ENCODE measurements at regions not wholly inside any gene's neighbourhood (a gene's known extent, or its start where the extent isn't known, plus 50 kb on each side); places are given as distances from the start of the nearest gene placed in this dataset.

GRCh38 chr13:65064967-65065366, 2165.2 kb downstream of the PCDH9 start:
- TF ChIP-seq CTCF (IDR thresholded peaks at IDR 0.05) (no peak), POLR2AphosphoS5 (IDR thresholded peaks at IDR 0.05) (no peak)

All from esophagus muscularis mucosa (tissue), 3 donors.